Prostate gland (tissue), 2 donors: ENCODE measurements at regions not wholly inside any gene's neighbourhood (a gene's known extent, or its start where the extent isn't known, plus 50 kb on each side); places are given as distances from the start of the nearest gene placed in this dataset.

ENCODE experiments used
- DNase-seq: peaks from one replicate; pipeline ENCODE4 v3.0.0-alpha.2; 2019; ENCODE audit warnings: low spot score
- H3K27ac ChIP-seq, 2 donors: fragments of 200-600 bp; sonication (generic); 2 replicates each; pipeline ENCODE4 v1.5.1; 2017 to 2019
- H3K27me3 ChIP-seq: fragments of 200-600 bp; sonication (generic); replicated peaks from 2 replicates; pipeline ENCODE4 v1.5.1; 2019; ENCODE audit not compliant: insufficient read depth
- H3K36me3 ChIP-seq, 2 donors: fragments of 200-600 bp; sonication (generic); 1 replicate in 1 of 2; 2 replicates in 1 of 2; pipeline versions ENCODE4 v1.5.1 to v1.8.1; 2017 to 2019
- H3K4me1 ChIP-seq: fragments of 200-600 bp; sonication (generic); replicated peaks from 2 replicates; pipeline ENCODE4 v1.5.1; 2019
- H3K4me3 ChIP-seq, 2 donors: fragments of 200-600 bp; sonication (generic); 2 replicates each; pipeline ENCODE4 v1.5.1; 2017 to 2019
- H3K9me3 ChIP-seq: fragments of 200-600 bp; sonication (generic); 2 replicates; pipeline ENCODE4 v1.5.1; 2017
- CTCF ChIP-seq, 4 experiments: fragments of 200-600 bp in 2 of 4; fragments of 450-650 bp in 2 of 4; sonication (generic) in 2 of 4; IDR thresholded peaks; 1 replicate in 3 of 4; 2 replicates in 1 of 4; pipeline ENCODE4 v1.5.1; 2016 to 2019; ENCODE audit warnings: antibody characterized with exemption in 4 of 4, mild to moderate bottlenecking in 2 of 4, moderate library complexity in 2 of 4
- POLR2A ChIP-seq: fragments of 450-650 bp; IDR thresholded peaks from one replicate; pipeline ENCODE4 v1.6.1; 2016; ENCODE audit warnings: antibody characterized with exemption, mild to moderate bottlenecking
- POLR2AphosphoS5 ChIP-seq: sonication (generic); formaldehyde crosslinking; IDR thresholded peaks from one replicate; pipeline ENCODE4 v1.6.1; 2017; ENCODE audit warnings: antibody characterized with exemption
- WGBS: methylation state at CpG from one replicate; pipeline ENCODE4 v1.1.5; 2018; 5-methylcytosine and 5-hydroxymethylcytosine counted together
- intact Hi-C: fragments of 100-400 bp; cut with DNase I; formaldehyde crosslinking; loops from one replicate; pipeline ENCODE4 v1.14.2; 2022

GRCh38 chr6:105893741-105894140, 192.4 kb upstream of the PRDM1 start:
- H3K9me3 ChIP-seq, result no peaks in the 10 kb centered on the region
- no peaks in the 10 kb centered on the region for H3K27me3 ChIP-seq
- no peak overlapping the region for H3K27ac ChIP-seq
- WGBS, result 84% methylated on average over 7 of the region's 7 CpGs
- intact Hi-C loops, result no loop called here
- H3K36me3 ChIP-seq, result no peaks in the 10 kb centered on the region
- DNase-seq, result no peak
- TF ChIP-seq CTCF (IDR thresholded peaks at IDR 0.05) (no peak), POLR2AphosphoS5 (no peak), POLR2A (no peak)
- H3K4me1 ChIP-seq, result no peaks in the 10 kb centered on the region
- no peak overlapping the region for H3K4me3 ChIP-seq

GRCh38 chr6:105892577-105893262, 193.4 kb upstream of the PRDM1 start:
- Histone ChIP-seq H3K27me3 (no peaks in the 10 kb centered on the region), H3K4me3 (no peak overlapping the region), H3K36me3 (no peaks in the 10 kb centered on the region), H3K27ac (no peak overlapping the region), H3K9me3 (no peaks in the 10 kb centered on the region), H3K4me1 (no peaks in the 10 kb centered on the region)
- TF ChIP-seq CTCF (IDR thresholded peaks at IDR 0.05), result no peak
- TF ChIP-seq POLR2AphosphoS5, result no peak
- TF ChIP-seq POLR2A, result no peak
- WGBS, result 67% methylated on average over 3 of the region's 3 CpGs
- intact Hi-C loops, result no loop called here
- no peak for DNase-seq

GRCh38 chr6:105890521-105891244, 195.5 kb upstream of the PRDM1 start:
- no peaks in the 10 kb centered on the region for H3K4me1 ChIP-seq
- no peak for TF ChIP-seq CTCF (IDR thresholded peaks at IDR 0.05)
- no peak for TF ChIP-seq POLR2A
- no peak for TF ChIP-seq POLR2AphosphoS5
- 67% methylated on average over 4 of the region's 4 CpGs for WGBS
- no peak overlapping the region for H3K27ac ChIP-seq
- no peaks in the 10 kb centered on the region for H3K36me3 ChIP-seq
- intact Hi-C loops, result no loop called here
- DNase-seq, result no peak
- H3K27me3 ChIP-seq, result no peaks in the 10 kb centered on the region
- no peak overlapping the region for H3K4me3 ChIP-seq
- H3K9me3 ChIP-seq, result no peaks in the 10 kb centered on the region

GRCh38 chr6:105889902-105890301, 196.2 kb upstream of the PRDM1 start:
- no peaks in the 10 kb centered on the region for H3K36me3 ChIP-seq
- 95% methylated on average over 2 of the region's 2 CpGs for WGBS
- H3K9me3 ChIP-seq, result no peaks in the 10 kb centered on the region
- DNase-seq, result no peak
- no peak overlapping the region for H3K27ac ChIP-seq
- TF ChIP-seq CTCF (IDR thresholded peaks at IDR 0.05), result no peak
- no peak for TF ChIP-seq POLR2A
- no peak for TF ChIP-seq POLR2AphosphoS5
- intact Hi-C loops, result no loop called here
- no peaks in the 10 kb centered on the region for H3K4me1 ChIP-seq
- H3K27me3 ChIP-seq, result no peaks in the 10 kb centered on the region
- no peak overlapping the region for H3K4me3 ChIP-seq
